Activated naive CD4-positive, alpha-beta T cell (primary cell): ENCODE measurements at regions not wholly inside any gene's neighbourhood (a gene's known extent, or its start where the extent isn't known, plus 50 kb on each side); places are given as distances from the start of the nearest gene placed in this dataset.

Experiments
- DNase-seq, 4 experiments: peaks; one replicate each; lab custom pipeline; 2025; lab: John Stamatoyannopoulos, UW

GRCh38 chr6:157772820-157773219 is 50.2 kb upstream of the SNX9 start:
- DNase-seq: no peak
